ENCODE measurements at regions not wholly inside any gene's neighbourhood (a gene's known extent, or its start where the extent isn't known, plus 50 kb on each side); places are given as distances from the start of the nearest gene placed in this dataset.

DNA sequence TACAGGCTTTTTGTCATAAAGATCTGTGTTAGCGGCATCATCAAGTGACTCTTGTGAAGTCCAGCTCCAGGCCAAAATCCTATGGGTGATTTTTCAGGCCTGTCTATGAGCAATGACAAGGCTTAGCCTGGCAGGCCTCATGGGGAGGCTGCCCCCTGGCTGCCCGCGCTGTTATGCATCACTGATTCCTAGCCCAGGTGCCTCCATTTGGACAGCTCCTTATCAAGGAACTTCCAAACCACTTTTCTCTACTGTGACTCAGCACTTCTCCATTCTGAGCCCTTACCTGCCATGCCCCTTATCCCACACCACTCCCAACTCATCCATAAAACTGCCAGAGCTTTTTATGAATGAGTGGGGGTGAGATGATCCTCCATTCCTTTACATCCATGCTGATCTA, 91.5 kb upstream of the C3orf80 start (continued):
- TF ChIP-seq, protein P1, sequence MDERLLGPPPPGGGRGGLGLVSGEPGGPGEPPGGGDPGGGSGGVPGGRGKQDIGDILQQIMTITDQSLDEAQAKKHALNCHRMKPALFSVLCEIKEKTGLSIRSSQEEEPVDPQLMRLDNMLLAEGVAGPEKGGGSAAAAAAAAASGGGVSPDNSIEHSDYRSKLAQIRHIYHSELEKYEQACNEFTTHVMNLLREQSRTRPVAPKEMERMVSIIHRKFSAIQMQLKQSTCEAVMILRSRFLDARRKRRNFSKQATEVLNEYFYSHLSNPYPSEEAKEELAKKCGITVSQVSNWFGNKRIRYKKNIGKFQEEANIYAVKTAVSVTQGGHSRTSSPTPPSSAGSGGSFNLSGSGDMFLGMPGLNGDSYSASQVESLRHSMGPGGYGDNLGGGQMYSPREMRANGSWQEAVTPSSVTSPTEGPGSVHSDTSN (CRISPR knock-in tag; IDR thresholded peaks at IDR 0.05; ENCODE audit: low read depth) = no peak
- TF ChIP-seq, protein P1 (tag; conservative IDR thresholded peaks at IDR 0.05; ENCODE audit: low read depth) = no peak
- TF ChIP-seq, protein P2, sequence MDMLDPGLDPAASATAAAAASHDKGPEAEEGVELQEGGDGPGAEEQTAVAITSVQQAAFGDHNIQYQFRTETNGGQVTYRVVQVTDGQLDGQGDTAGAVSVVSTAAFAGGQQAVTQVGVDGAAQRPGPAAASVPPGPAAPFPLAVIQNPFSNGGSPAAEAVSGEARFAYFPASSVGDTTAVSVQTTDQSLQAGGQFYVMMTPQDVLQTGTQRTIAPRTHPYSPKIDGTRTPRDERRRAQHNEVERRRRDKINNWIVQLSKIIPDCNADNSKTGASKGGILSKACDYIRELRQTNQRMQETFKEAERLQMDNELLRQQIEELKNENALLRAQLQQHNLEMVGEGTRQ (CRISPR knock-in tag; IDR thresholded peaks at IDR 0.05) = no peak
- TF ChIP-seq MAFG (tag; conservative IDR thresholded peaks at IDR 0.05) (peak; percentile 90), TCF7L2 (IDR thresholded peaks at IDR 0.05; ENCODE audit: low read depth, low read length) (no peak), DDX20 (tag; IDR thresholded peaks at IDR 0.05; ENCODE audit: low read depth) (no peak), STAG1 (CRISPR knock-in tag; IDR thresholded peaks at IDR 0.05; ENCODE audit: borderline replicate concordance) (no peak)

DNA sequence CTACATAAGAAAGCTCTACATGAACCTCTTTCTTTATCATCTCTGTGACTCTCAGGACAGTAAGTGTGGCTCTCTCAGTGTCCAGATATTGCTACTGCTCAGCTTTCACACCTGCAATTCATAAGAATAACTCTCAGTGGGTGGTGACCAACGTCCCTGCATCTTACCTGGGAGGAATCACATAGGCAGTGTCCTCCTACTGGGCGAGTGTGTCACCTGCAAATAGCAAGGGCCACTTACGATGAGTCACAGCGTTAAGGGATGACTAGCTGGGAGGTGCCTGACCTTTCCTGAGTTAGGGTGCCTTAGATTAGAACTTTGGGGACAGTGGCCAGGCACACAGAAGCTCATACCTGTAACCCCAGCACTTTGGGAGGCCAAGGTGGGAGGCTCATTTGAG, 90.8 kb upstream of the C3orf80 start:
- intact Hi-C loops (cut with micrococcal nuclease) = loop anchor here (10.0 kb wide), 1 partner anchor 250 kb away; no protein-coding TSS in a partner anchor
- no TSS peak for BruUV-seq (replicated peaks)
- no peaks in the 10 kb centered on the region; a peak in 1 of 5 replicates for H3K4me1 ChIP-seq (replicated peaks in 1 of 2; ENCODE audit: control insufficient read depth in 2 of 2, insufficient read depth in 2 of 2, low read length in 2 of 2)
- no peaks in the 10 kb centered on the region; the same call in 1 of the 2 replicates for H4K20me1 ChIP-seq (replicated peaks; ENCODE audit: control insufficient read depth, insufficient read depth, low read length)
- no peaks in the 10 kb centered on the region for H3K36me3 ChIP-seq (ENCODE audit: control insufficient read depth, insufficient read depth, low read length)
- in situ Hi-C loops (cut with MboI) = no loop called here
- H3K27ac ChIP-seq (ENCODE audit: extremely low read depth, low read depth, low read length) = no peak overlapping the region
- ATAC-seq (peak; percentile 70), FAIRE-seq (no peak), DNase-seq (ENCODE audit: extremely low read depth in 1 of 4, low spot score in 3 of 4) (no peak)
- H3K9me1 ChIP-seq (ENCODE audit: control insufficient read depth, insufficient read depth, low read length) = no peaks in the 10 kb centered on the region
- POLR2A ChIA-PET = interaction anchor here (0.6 kb wide), 1 partner anchor 1338 kb away, joined by 3 read pairs; no protein-coding TSS in a partner anchor
- no peak overlapping the region for H3K4me3 ChIP-seq
- H3K9me3 ChIP-seq (replicated peaks; ENCODE audit: control insufficient read depth, insufficient read depth, low read depth, low read length) = no peaks in the 10 kb centered on the region
- CTCF ChIA-PET (ENCODE audit: low intra/inter-chr PET ratio) = no interaction called here
- H3K4me2 ChIP-seq (ENCODE audit: insufficient read depth, low read length) = no peak overlapping the region
- H3K27me3 ChIP-seq (ENCODE audit: control insufficient read depth in 2 of 2, insufficient read depth in 2 of 2, low read length in 2 of 2) = 0 out of 5 replicates have a peak, but pooled peaks cover 0 to 3% of the 10 kb centered on the region in 2 experiments
- no peak overlapping the region for H2AFZ ChIP-seq (ENCODE audit: low read depth, low read length)
- WGBS (ENCODE audit: insufficient coverage, low coverage, missing lambda C conversion rate) = 5% methylated on average over 4 of the region's 4 CpGs
- H3K9ac ChIP-seq (ENCODE audit: insufficient read depth in 1 of 2, low read depth in 2 of 2, low read length in 2 of 2) = no peak overlapping the region
- H3K79me2 ChIP-seq (ENCODE audit: control insufficient read depth, insufficient read depth, low read length) = no peaks in the 10 kb centered on the region
- TF ChIP-seq SAP30 (IDR thresholded peaks at IDR 0.05; ENCODE audit: borderline replicate concordance, insufficient read depth, low read depth, low read length, poor library complexity, severe bottlenecking) = no peak
- TF ChIP-seq GATAD2B (IDR thresholded peaks at IDR 0.05; ENCODE audit: borderline replicate concordance) = no peak
- no peak for TF ChIP-seq FOXM1 (IDR thresholded peaks at IDR 0.05; ENCODE audit: low read depth)
- no peak for TF ChIP-seq FOXM1 (CRISPR knock-in tag; IDR thresholded peaks at IDR 0.05; ENCODE audit: low read depth)
- TF ChIP-seq SIN3B (IDR thresholded peaks at IDR 0.05; ENCODE audit: low read depth) = no peak
- peak; percentile 31; the same call in 1 of the 2 replicates for TF ChIP-seq FOSL1 (tag; conservative IDR thresholded peaks at IDR 0.05)
- no peak for TF ChIP-seq POLR2AphosphoS2 (IDR thresholded peaks at IDR 0.05; ENCODE audit: low read length)
- TF ChIP-seq OTX1 (CRISPR knock-in tag; IDR thresholded peaks at IDR 0.05) = no peak
- TF ChIP-seq, protein P3, sequence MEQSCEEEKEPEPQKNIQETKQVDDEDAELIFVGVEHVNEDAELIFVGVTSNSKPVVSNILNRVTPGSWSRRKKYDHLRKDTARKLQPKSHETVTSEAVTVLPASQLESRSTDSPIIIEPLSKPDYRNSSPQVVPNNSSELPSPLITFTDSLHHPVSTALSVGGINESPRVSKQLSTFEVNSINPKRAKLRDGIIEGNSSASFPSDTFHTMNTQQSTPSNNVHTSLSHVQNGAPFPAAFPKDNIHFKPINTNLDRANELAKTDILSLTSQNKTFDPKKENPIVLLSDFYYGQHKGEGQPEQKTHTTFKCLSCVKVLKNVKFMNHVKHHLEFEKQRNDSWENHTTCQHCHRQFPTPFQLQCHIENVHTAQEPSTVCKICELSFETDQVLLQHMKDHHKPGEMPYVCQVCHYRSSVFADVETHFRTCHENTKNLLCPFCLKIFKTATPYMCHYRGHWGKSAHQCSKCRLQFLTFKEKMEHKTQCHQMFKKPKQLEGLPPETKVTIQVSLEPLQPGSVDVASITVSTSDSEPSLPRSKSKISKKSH (CRISPR knock-in tag; IDR thresholded peaks at IDR 0.05) = no peak
- TF ChIP-seq ZNF717 (CRISPR knock-in tag; IDR thresholded peaks at IDR 0.05) = no peak
- no peak for TF ChIP-seq CBFA2T2 (conservative IDR thresholded peaks at IDR 0.05)
- no peak for TF ChIP-seq ESRRA (IDR thresholded peaks at IDR 0.05; ENCODE audit: borderline replicate concordance, low read depth)

All from K562 (cell line).